Glomerular visceral epithelial cell (primary cell): ENCODE measurements at regions not wholly inside any gene's neighbourhood (a gene's known extent, or its start where the extent isn't known, plus 50 kb on each side); places are given as distances from the start of the nearest gene placed in this dataset.
"Not testable (repeated sequence)": the region's sequence is repeated elsewhere in the genome, so short reads cannot be mapped to it uniquely, and the experiment has no call there.

Experiments used
- DNase-seq: peaks from one replicate; pipeline ENCODE4 v3.0.0-alpha.2; 2016; ENCODE audit errors: extremely low spot score

- not testable (repeated sequence) for DNase-seq
These were observed 193.1 kb upstream of the STAC start for GRCh38 chr3:36187197-36187596.

GRCh38 chr3:36192901-36193300, 187.4 kb upstream of the STAC start:
- no peak for DNase-seq

DNA sequence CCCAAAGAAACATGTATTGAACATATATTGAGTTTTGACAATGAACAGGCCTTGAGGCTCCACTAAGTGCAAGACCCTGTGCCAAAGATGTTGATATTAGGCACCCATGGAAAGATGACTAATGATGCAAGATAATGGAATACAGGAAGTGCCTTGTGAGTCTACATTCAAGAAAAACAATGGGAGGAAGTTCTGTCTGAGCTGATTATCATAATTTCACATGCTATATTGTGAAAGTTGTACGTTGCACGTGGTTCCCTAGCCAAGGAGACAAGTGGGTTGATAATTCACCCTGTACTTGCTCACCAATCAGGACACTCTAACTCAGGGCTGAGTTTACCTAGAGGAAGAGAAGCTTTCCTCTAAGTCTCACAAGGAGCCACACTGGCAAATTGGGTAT, 186.9 kb upstream of the STAC start:
- DNase-seq = no peak

- peak; percentile 29 for DNase-seq
These were observed 184.2 kb upstream of the STAC start for GRCh38 chr3:36196058-36196457.

DNA sequence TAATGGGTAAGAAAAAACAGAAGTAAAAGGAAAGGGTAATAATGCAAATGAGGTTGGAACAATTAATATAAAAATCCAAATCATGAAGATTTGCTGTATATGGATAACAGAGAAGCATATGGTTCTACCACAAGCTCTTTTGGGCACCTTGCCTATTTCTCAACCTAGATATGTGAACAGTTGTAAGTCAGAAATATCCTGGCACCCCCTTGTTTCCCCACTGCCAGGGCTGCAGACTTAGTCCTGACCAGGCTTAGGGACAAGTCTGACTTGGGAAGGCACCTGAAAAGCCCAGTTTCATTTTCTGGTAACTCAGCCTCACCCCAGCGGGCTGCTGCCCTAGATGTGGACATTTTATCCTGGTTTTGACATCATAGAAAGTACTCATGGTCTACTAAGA, 183.2 kb upstream of the STAC start:
- no peak for DNase-seq

- DNase-seq = no peak
These were observed 178.8 kb upstream of the STAC start for GRCh38 chr3:36201546-36201945.

- no peak for DNase-seq
These were observed 173.2 kb upstream of the STAC start for GRCh38 chr3:36206956-36207580.

DNA sequence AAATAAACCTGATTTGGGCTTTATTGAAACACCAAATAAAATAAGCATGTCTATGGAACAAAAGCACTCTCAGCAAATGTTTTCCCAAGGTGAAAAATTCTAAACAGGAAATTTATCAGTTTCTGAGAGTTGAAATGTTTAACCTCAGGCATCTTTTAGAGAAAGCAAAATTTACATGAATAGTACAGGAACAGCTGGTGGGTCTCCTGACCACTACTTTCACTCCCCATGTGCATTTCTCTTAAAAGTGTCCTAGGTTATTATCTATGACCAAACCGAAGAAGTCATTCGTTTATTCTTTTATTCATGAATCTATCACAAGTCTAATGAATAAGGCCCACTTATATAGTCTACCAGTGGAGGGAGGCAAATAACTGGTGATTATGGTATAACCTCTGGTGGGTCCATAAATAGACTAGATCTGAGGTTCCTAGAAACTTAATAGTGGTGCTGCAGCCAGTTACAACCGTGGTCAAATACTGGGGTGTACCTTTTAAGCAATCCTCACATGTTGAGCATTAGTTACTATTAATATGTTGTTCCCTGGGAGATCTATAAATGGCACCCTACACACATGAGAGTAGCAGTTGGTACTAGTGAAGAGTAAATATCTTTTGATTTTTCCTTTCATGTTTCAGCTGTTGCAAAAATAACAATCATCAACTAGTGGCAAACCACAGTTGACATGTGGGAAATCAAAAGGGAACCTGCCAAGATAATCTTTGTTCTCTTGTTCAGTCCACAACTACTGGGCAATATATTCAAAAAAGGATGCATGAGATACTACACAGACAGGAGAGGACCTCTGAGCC, 169.3 kb upstream of the STAC start:
- DNase-seq = peak; percentile 5

- DNase-seq = no peak
These were observed 168.7 kb upstream of the STAC start for GRCh38 chr3:36211652-36211999.

DNA sequence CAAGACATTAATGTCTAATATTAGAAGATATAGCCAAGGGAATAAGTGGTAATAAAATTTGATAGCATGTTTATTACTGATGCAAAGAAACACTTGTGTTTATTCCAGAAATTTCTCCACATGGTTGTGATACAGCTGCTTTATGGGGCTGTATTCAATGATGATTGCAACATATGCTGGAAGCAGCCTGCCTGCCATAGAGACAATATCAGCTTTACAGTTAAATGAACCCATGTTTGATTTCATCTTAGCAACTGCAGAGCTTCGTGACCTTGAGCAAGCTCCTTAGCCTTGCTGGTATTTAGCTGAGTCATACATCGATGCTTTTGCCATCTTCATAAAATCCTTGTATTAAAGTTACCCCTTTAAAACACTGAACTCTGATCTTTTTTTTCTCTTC, 168.1 kb upstream of the STAC start:
- no peak for DNase-seq

- DNase-seq = no peak
These were observed 165.8 kb upstream of the STAC start for GRCh38 chr3:36214460-36214859.

- DNase-seq = no peak
These were observed 165.1 kb upstream of the STAC start for GRCh38 chr3:36215241-36215640.

GRCh38 chr3:36219398-36219797, 160.9 kb upstream of the STAC start:
- peak; percentile 50 for DNase-seq

DNA sequence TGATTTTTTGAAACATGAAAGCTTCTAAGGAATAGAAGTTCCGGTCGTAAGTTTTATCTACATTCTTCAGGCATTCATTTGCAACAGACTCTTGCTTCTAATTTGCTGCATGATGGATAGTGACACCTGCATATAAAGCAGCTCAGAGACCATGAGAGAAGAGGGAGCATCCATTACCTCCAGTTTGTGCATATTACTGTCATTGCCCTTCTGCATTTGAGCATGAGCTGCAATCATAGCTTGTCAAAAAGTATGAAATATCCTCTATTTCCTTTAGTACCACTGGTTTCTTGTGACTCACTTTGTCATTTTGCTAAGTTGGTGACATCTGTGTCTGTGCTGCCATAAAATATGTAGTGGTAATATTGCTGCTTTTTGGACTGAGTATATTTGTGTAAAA, 160.1 kb upstream of the STAC start:
- no peak for DNase-seq

- no peak for DNase-seq
These were observed 158.3 kb upstream of the STAC start for GRCh38 chr3:36221975-36222374.

DNA sequence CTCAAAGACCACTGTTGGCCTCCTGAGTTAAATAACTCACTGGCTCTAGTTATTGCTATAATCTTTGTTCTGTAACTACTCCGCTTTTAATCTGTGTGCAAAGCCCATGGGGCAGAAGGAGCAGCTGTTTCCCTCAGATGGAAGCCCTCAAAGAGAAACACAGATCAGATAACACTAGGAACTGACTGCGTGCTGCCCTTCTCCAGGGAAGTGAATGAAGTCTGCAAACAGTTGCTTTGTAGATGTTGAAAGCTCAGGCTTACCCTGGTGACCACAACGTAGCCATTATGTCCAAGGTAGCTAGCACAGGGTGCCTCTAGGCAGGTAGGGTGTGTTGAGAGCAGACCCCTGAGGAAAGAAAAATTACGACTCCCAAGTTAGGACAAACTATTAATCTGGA, 152.3 kb upstream of the STAC start:
- no peak for DNase-seq

- DNase-seq = no peak
These were observed 150.8 kb upstream of the STAC start for GRCh38 chr3:36229496-36229895.

DNA sequence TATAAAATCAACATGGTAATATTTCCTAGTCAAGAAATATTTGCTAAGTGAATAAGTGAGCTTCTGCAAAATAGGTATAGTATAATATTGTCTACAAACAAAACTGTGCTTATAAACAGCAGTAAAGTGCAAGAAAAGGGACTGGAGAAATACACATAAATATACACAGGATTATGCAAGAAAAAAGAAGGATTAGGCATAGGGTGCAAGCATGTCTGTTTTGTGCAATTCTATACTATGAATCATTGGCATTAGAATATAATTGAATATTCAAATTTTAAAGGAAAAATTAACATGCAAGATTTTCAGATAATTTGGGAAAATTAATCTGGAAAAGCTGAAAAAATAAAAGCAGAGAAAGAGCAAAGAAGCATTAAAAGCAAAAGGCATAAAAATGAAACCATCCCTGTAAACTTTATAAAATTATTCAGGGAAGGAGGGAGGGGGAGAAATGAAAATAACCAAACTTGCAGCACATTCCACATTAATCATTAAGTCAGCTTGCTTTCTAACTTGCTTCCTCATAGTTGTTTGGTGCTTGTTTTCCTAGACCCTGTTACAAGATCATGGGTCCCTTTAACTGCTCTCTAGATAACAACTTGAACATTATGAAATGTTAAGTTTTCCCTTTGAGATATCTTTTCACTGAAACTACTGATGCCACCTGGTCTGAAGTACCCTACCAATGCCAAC, 147.4 kb upstream of the STAC start:
- DNase-seq = no peak

- peak; percentile 51 for DNase-seq
These were observed 135.6 kb upstream of the STAC start for GRCh38 chr3:36244728-36245127.

- no peak for DNase-seq
These were observed 131.9 kb upstream of the STAC start for GRCh38 chr3:36248374-36248773.

- peak; percentile 11 for DNase-seq
These were observed 130.1 kb upstream of the STAC start for GRCh38 chr3:36250191-36250590.

DNA sequence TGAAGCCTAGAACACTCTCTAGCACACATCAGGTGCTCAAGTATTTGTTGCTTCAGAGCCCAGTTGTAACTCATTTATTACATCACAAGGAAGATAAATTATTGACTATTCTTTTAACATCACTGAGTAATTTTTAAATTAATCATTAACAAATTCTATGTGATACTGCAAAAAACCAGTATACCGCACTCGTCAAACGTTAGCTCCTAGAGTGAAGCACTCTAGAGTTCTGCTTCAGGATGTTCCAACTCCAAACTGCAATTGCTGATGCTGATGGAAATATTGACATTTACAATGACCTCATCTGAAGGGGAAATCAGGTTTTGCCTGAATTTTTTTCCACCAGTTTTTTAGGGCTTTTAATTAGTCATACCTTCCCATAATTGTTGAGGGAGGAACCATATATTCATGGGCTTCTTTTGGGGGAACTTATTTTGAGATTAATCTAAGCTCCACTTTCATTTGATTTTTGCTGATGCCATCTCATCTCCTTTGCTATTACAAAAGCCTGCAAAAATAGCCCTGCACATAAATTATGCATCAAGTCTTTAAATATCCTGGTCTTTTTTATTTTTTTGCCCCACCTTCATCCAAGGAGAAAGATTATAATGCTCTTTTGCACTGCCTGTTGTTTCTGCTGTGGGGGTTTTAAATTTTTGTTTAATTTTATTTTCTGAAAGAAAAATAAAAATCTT, 123.0 kb upstream of the STAC start:
- DNase-seq = peak; percentile 52
